Activated CD4-positive, alpha-beta memory T cell treated with anti-CD3 and anti-CD28 coated beads, Interleukin-2, amount 10 ng/mL, durations not matched to agents 7 days and 5 days (primary cell): ENCODE measurements at regions not wholly inside any gene's neighbourhood (a gene's known extent, or its start where the extent isn't known, plus 50 kb on each side); places are given as distances from the start of the nearest gene placed in this dataset.

Experiments
- CTCF ChIA-PET: fragments of 350-600 bp; sonication (Branson Sonifier 250); formaldehyde crosslinking; loops from one replicate; lab custom pipeline; 2021; ENCODE audit warnings: antibody characterized with exemption, inconsistent platforms; lab: Charles Lee
- POLR2A ChIA-PET: fragments of 350-600 bp; sonication (Branson Sonifier 250); formaldehyde crosslinking; loops from one replicate; lab custom pipeline; 2021; ENCODE audit warnings: antibody characterized with exemption; lab: Charles Lee
- DNase-seq: peaks from one replicate; pipeline ENCODE4 v3.0.0-alpha.2; 2020
- H3K27ac Mint-ChIP-seq: one replicate; pipeline ENCODE4 v1.8.0; 2021; ENCODE audit warnings: mild to moderate bottlenecking, mixed read lengths
- H3K27me3 Mint-ChIP-seq: one replicate; pipeline ENCODE4 v1.8.0; 2021; ENCODE audit warnings: mixed read lengths
- H3K36me3 Mint-ChIP-seq: one replicate; pipeline ENCODE4 v1.8.0; 2021; ENCODE audit warnings: low read depth, mixed read lengths
- H3K4me1 Mint-ChIP-seq: one replicate; pipeline ENCODE4 v1.8.0; 2021; ENCODE audit warnings: mixed read lengths
- H3K4me3 Mint-ChIP-seq: one replicate; pipeline ENCODE4 v1.8.0; 2021; ENCODE audit warnings: mild to moderate bottlenecking, mixed read lengths
- H3K9me3 Mint-ChIP-seq: one replicate; pipeline ENCODE4 v1.8.0; 2021; ENCODE audit warnings: mixed read lengths

GRCh38 chr10:78432583-78432982, 398.9 kb downstream of the RPS24 start:
- Mint-ChIP-seq H3K27ac (no peak overlapping the region), H3K36me3 (no peaks in the 10 kb centered on the region), H3K4me1 (no peaks in the 10 kb centered on the region), H3K27me3 (peaks cover 23% of the 10 kb centered on the region), H3K9me3 (no peaks in the 10 kb centered on the region), H3K4me3 (no peak overlapping the region)
- ChIA-PET CTCF (no interaction called here), POLR2A (no interaction called here)
- DNase-seq = no peak

GRCh38 chr10:78433076-78433595, 399.5 kb downstream of the RPS24 start:
- no peaks in the 10 kb centered on the region for H3K9me3 Mint-ChIP-seq
- ChIA-PET POLR2A (no interaction called here), CTCF (no interaction called here)

GRCh38 chr10:78433766-78434535, 400.3 kb downstream of the RPS24 start:
- DNase-seq = no peak
- ChIA-PET CTCF (no interaction called here), POLR2A (no interaction called here)
- no peaks in the 10 kb centered on the region for H3K36me3 Mint-ChIP-seq
- peaks cover 16% of the 10 kb centered on the region for H3K27me3 Mint-ChIP-seq
- no peaks in the 10 kb centered on the region for H3K9me3 Mint-ChIP-seq
- no peak overlapping the region for H3K27ac Mint-ChIP-seq
- no peak overlapping the region for H3K4me3 Mint-ChIP-seq
- H3K4me1 Mint-ChIP-seq = no peaks in the 10 kb centered on the region

More at GRCh38 chr10:78433076-78433595, 399.5 kb downstream of the RPS24 start:
- Mint-ChIP-seq H3K4me3 (no peak overlapping the region), H3K27ac (no peak overlapping the region), H3K36me3 (no peaks in the 10 kb centered on the region), H3K27me3 (peaks cover 18% of the 10 kb centered on the region), H3K4me1 (no peaks in the 10 kb centered on the region)
- no peak for DNase-seq

GRCh38 chr10:78434886-78435285, 401.2 kb downstream of the RPS24 start:
- no peaks in the 10 kb centered on the region for H3K4me1 Mint-ChIP-seq
- no peak overlapping the region for H3K27ac Mint-ChIP-seq
- H3K36me3 Mint-ChIP-seq = no peaks in the 10 kb centered on the region
- no peak overlapping the region for H3K4me3 Mint-ChIP-seq
- peaks cover 11% of the 10 kb centered on the region for H3K27me3 Mint-ChIP-seq
- DNase-seq = no peak
- POLR2A ChIA-PET = no interaction called here
- CTCF ChIA-PET = no interaction called here
- no peaks in the 10 kb centered on the region for H3K9me3 Mint-ChIP-seq

GRCh38 chr10:78435484-78436221, 402.0 kb downstream of the RPS24 start:
- H3K9me3 Mint-ChIP-seq = no peaks in the 10 kb centered on the region

GRCh38 chr10:78436222-78436573, 402.5 kb downstream of the RPS24 start:
- Mint-ChIP-seq H3K4me3 (no peak overlapping the region), H3K27ac (no peak overlapping the region), H3K27me3 (peaks cover 4% of the 10 kb centered on the region), H3K9me3 (no peaks in the 10 kb centered on the region), H3K4me1 (no peaks in the 10 kb centered on the region), H3K36me3 (no peaks in the 10 kb centered on the region)
- ChIA-PET CTCF (no interaction called here), POLR2A (no interaction called here)
- no peak for DNase-seq

More at GRCh38 chr10:78435484-78436221, 402.0 kb downstream of the RPS24 start:
- no peaks in the 10 kb centered on the region for H3K36me3 Mint-ChIP-seq
- H3K4me1 Mint-ChIP-seq = no peaks in the 10 kb centered on the region
- H3K27ac Mint-ChIP-seq = no peak overlapping the region
- no peak for DNase-seq
- peaks cover 8% of the 10 kb centered on the region for H3K27me3 Mint-ChIP-seq
- ChIA-PET CTCF (no interaction called here), POLR2A (no interaction called here)
- no peak overlapping the region for H3K4me3 Mint-ChIP-seq

GRCh38 chr10:78436706-78437406, 403.2 kb downstream of the RPS24 start:
- ChIA-PET POLR2A (no interaction called here), CTCF (no interaction called here)
- Mint-ChIP-seq H3K4me1 (no peaks in the 10 kb centered on the region), H3K27ac (no peak overlapping the region), H3K36me3 (no peaks in the 10 kb centered on the region), H3K9me3 (no peaks in the 10 kb centered on the region), H3K4me3 (no peak overlapping the region), H3K27me3 (peaks cover 4% of the 10 kb centered on the region)
- no peak for DNase-seq

- H3K27ac Mint-ChIP-seq = no peak overlapping the region
- ChIA-PET CTCF (no interaction called here), POLR2A (no interaction called here)
- no peak for DNase-seq
- H3K27me3 Mint-ChIP-seq = peaks cover 1% of the 10 kb centered on the region
- no peaks in the 10 kb centered on the region for H3K4me1 Mint-ChIP-seq
- no peaks in the 10 kb centered on the region for H3K36me3 Mint-ChIP-seq
- no peaks in the 10 kb centered on the region for H3K9me3 Mint-ChIP-seq
- no peak overlapping the region for H3K4me3 Mint-ChIP-seq
These were observed 403.7 kb downstream of the RPS24 start for GRCh38 chr10:78437407-78437768.

- ChIA-PET CTCF (no interaction called here), POLR2A (no interaction called here)
- Mint-ChIP-seq H3K27me3 (peaks cover 1% of the 10 kb centered on the region), H3K4me3 (no peak overlapping the region), H3K4me1 (no peaks in the 10 kb centered on the region), H3K36me3 (no peaks in the 10 kb centered on the region), H3K27ac (no peak overlapping the region), H3K9me3 (no peaks in the 10 kb centered on the region)
- no peak for DNase-seq
These were observed 404.6 kb downstream of the RPS24 start for GRCh38 chr10:78437998-78438906.

- ChIA-PET POLR2A (no interaction called here), CTCF (no interaction called here)
- Mint-ChIP-seq H3K4me1 (no peaks in the 10 kb centered on the region), H3K27me3 (peaks cover 1% of the 10 kb centered on the region), H3K36me3 (no peaks in the 10 kb centered on the region), H3K9me3 (no peaks in the 10 kb centered on the region), H3K4me3 (no peak overlapping the region), H3K27ac (no peak overlapping the region)
- DNase-seq = no peak
These were observed 405.5 kb downstream of the RPS24 start for GRCh38 chr10:78438907-78439809.

GRCh38 chr10:78441010-78441409, 407.3 kb downstream of the RPS24 start:
- Mint-ChIP-seq H3K4me1 (no peaks in the 10 kb centered on the region), H3K9me3 (no peaks in the 10 kb centered on the region), H3K27ac (no peak overlapping the region), H3K4me3 (no peak overlapping the region), H3K27me3 (peaks cover 1% of the 10 kb centered on the region), H3K36me3 (no peaks in the 10 kb centered on the region)
- ChIA-PET POLR2A (no interaction called here), CTCF (interaction anchor here (0.9 kb wide), 1 partner anchor 394 kb away, joined by 3 read pairs; no protein-coding TSS in a partner anchor)
- no peak for DNase-seq

- CTCF ChIA-PET = interaction anchor here (0.9 kb wide), 1 partner anchor 395 kb away, joined by 3 read pairs; no protein-coding TSS in a partner anchor
- POLR2A ChIA-PET = no interaction called here
- no peak overlapping the region for H3K27ac Mint-ChIP-seq
- H3K9me3 Mint-ChIP-seq = no peaks in the 10 kb centered on the region
- DNase-seq = no peak
- peaks cover 1% of the 10 kb centered on the region for H3K27me3 Mint-ChIP-seq
- no peaks in the 10 kb centered on the region for H3K36me3 Mint-ChIP-seq
- no peaks in the 10 kb centered on the region for H3K4me1 Mint-ChIP-seq
- no peak overlapping the region for H3K4me3 Mint-ChIP-seq
These were observed 408.0 kb downstream of the RPS24 start for GRCh38 chr10:78441694-78442093.
